T-helper 1 cell treated with Interleukin-12 subunit alpha and Interleukin-12 subunit beta and Interleukin-4 antibody, amounts not matched to agents 30 μg/mL and 1 μg/mL, for 36 hours (primary cell): ENCODE measurements at regions not wholly inside any gene's neighbourhood (a gene's known extent, or its start where the extent isn't known, plus 50 kb on each side); places are given as distances from the start of the nearest gene placed in this dataset.

ENCODE experiments used
- H3K27ac Mint-ChIP-seq: one replicate; pipeline ENCODE4 v1.8.0; 2021; ENCODE audit warnings: mild to moderate bottlenecking, mixed read lengths
- H3K27me3 Mint-ChIP-seq: one replicate; pipeline ENCODE4 v1.8.0; 2021; ENCODE audit warnings: low read depth, mixed read lengths
- H3K36me3 Mint-ChIP-seq: one replicate; pipeline ENCODE4 v1.8.0; 2021; ENCODE audit warnings: low read depth, mixed read lengths
- H3K4me1 Mint-ChIP-seq: one replicate; pipeline ENCODE4 v1.8.0; 2021; ENCODE audit warnings: low read depth, mixed read lengths
- H3K4me3 Mint-ChIP-seq: one replicate; pipeline ENCODE4 v1.8.0; 2021; ENCODE audit warnings: mild to moderate bottlenecking, moderate library complexity, mixed read lengths
- H3K9me3 Mint-ChIP-seq: one replicate; pipeline ENCODE4 v1.8.0; 2021; ENCODE audit warnings: mixed read lengths

GRCh38 chr18:24702001-24702515, 241.6 kb downstream of the HRH4 start:
- H3K27me3 Mint-ChIP-seq: no peaks in the 10 kb centered on the region
- H3K36me3 Mint-ChIP-seq: no peaks in the 10 kb centered on the region
- H3K4me3 Mint-ChIP-seq: no peak overlapping the region
- H3K9me3 Mint-ChIP-seq: peaks cover 12% of the 10 kb centered on the region
- H3K4me1 Mint-ChIP-seq: no peaks in the 10 kb centered on the region
- no peak overlapping the region for H3K27ac Mint-ChIP-seq

GRCh38 chr18:24703316-24703715, 242.9 kb downstream of the HRH4 start:
- no peak overlapping the region for H3K27ac Mint-ChIP-seq
- no peaks in the 10 kb centered on the region for H3K4me1 Mint-ChIP-seq
- no peaks in the 10 kb centered on the region for H3K27me3 Mint-ChIP-seq
- H3K9me3 Mint-ChIP-seq: peaks cover 12% of the 10 kb centered on the region
- no peaks in the 10 kb centered on the region for H3K36me3 Mint-ChIP-seq
- no peak overlapping the region for H3K4me3 Mint-ChIP-seq

GRCh38 chr18:24704946-24705630, 244.7 kb downstream of the HRH4 start:
- no peaks in the 10 kb centered on the region for H3K36me3 Mint-ChIP-seq
- H3K4me3 Mint-ChIP-seq: no peak overlapping the region
- H3K27ac Mint-ChIP-seq: no peak overlapping the region
- no peaks in the 10 kb centered on the region for H3K27me3 Mint-ChIP-seq
- H3K9me3 Mint-ChIP-seq: peaks cover 12% of the 10 kb centered on the region
- no peaks in the 10 kb centered on the region for H3K4me1 Mint-ChIP-seq

- no peak overlapping the region for H3K27ac Mint-ChIP-seq
- H3K27me3 Mint-ChIP-seq: no peaks in the 10 kb centered on the region
- no peaks in the 10 kb centered on the region for H3K4me1 Mint-ChIP-seq
- no peaks in the 10 kb centered on the region for H3K36me3 Mint-ChIP-seq
- no peak overlapping the region for H3K4me3 Mint-ChIP-seq
- no peaks in the 10 kb centered on the region for H3K9me3 Mint-ChIP-seq
Observed at GRCh38 chr18:24710474-24710873, 250.0 kb downstream of the HRH4 start.

- Mint-ChIP-seq H3K4me3 (no peak overlapping the region), H3K4me1 (no peaks in the 10 kb centered on the region), H3K9me3 (no peaks in the 10 kb centered on the region), H3K27me3 (peaks cover 22% of the 10 kb centered on the region), H3K27ac (no peak overlapping the region), H3K36me3 (no peaks in the 10 kb centered on the region)
Observed at GRCh38 chr18:24719791-24720190, 259.4 kb downstream of the HRH4 start.

- H3K27me3 Mint-ChIP-seq: peaks cover 22% of the 10 kb centered on the region
Observed at GRCh38 chr18:24721388-24721787, 261.0 kb downstream of the HRH4 start.

GRCh38 chr18:24725644-24726415, 265.4 kb downstream of the HRH4 start:
- H3K4me3 Mint-ChIP-seq: no peak overlapping the region
- H3K9me3 Mint-ChIP-seq: no peaks in the 10 kb centered on the region
- H3K27ac Mint-ChIP-seq: no peak overlapping the region
- peaks cover 9% of the 10 kb centered on the region for H3K27me3 Mint-ChIP-seq
- no peaks in the 10 kb centered on the region for H3K36me3 Mint-ChIP-seq
- H3K4me1 Mint-ChIP-seq: no peaks in the 10 kb centered on the region

More at GRCh38 chr18:24721388-24721787, 261.0 kb downstream of the HRH4 start:
- no peak overlapping the region for H3K4me3 Mint-ChIP-seq
- no peaks in the 10 kb centered on the region for H3K9me3 Mint-ChIP-seq
- no peak overlapping the region for H3K27ac Mint-ChIP-seq
- no peaks in the 10 kb centered on the region for H3K36me3 Mint-ChIP-seq
- no peaks in the 10 kb centered on the region for H3K4me1 Mint-ChIP-seq

GRCh38 chr18:24726727-24727492, 266.5 kb downstream of the HRH4 start:
- Mint-ChIP-seq H3K36me3 (no peaks in the 10 kb centered on the region), H3K27me3 (no peaks in the 10 kb centered on the region), H3K9me3 (no peaks in the 10 kb centered on the region), H3K27ac (no peak overlapping the region), H3K4me3 (no peak overlapping the region), H3K4me1 (no peaks in the 10 kb centered on the region)

GRCh38 chr18:24727685-24728084, 267.2 kb downstream of the HRH4 start:
- no peaks in the 10 kb centered on the region for H3K27me3 Mint-ChIP-seq
- H3K4me1 Mint-ChIP-seq: no peaks in the 10 kb centered on the region
- no peak overlapping the region for H3K4me3 Mint-ChIP-seq
- no peaks in the 10 kb centered on the region for H3K9me3 Mint-ChIP-seq
- no peak overlapping the region for H3K27ac Mint-ChIP-seq
- H3K36me3 Mint-ChIP-seq: no peaks in the 10 kb centered on the region

- no peaks in the 10 kb centered on the region for H3K36me3 Mint-ChIP-seq
- H3K9me3 Mint-ChIP-seq: no peaks in the 10 kb centered on the region
- no peaks in the 10 kb centered on the region for H3K4me1 Mint-ChIP-seq
- no peak overlapping the region for H3K27ac Mint-ChIP-seq
- H3K4me3 Mint-ChIP-seq: no peak overlapping the region
- H3K27me3 Mint-ChIP-seq: no peaks in the 10 kb centered on the region
Observed at GRCh38 chr18:24731158-24731557, 270.7 kb downstream of the HRH4 start.

- H3K9me3 Mint-ChIP-seq: no peaks in the 10 kb centered on the region
- H3K27me3 Mint-ChIP-seq: no peaks in the 10 kb centered on the region
- H3K4me3 Mint-ChIP-seq: no peak overlapping the region
- H3K4me1 Mint-ChIP-seq: no peaks in the 10 kb centered on the region
- H3K36me3 Mint-ChIP-seq: no peaks in the 10 kb centered on the region
- no peak overlapping the region for H3K27ac Mint-ChIP-seq
Observed at GRCh38 chr18:24731981-24732380, 271.5 kb downstream of the HRH4 start.

- Mint-ChIP-seq H3K27ac (no peak overlapping the region), H3K9me3 (no peaks in the 10 kb centered on the region), H3K27me3 (no peaks in the 10 kb centered on the region), H3K36me3 (no peaks in the 10 kb centered on the region), H3K4me1 (no peaks in the 10 kb centered on the region), H3K4me3 (no peak overlapping the region)
Observed at GRCh38 chr18:24734058-24734457, 273.6 kb downstream of the HRH4 start.

GRCh38 chr18:24735624-24736231, 275.3 kb downstream of the HRH4 start:
- Mint-ChIP-seq H3K9me3 (no peaks in the 10 kb centered on the region), H3K27me3 (no peaks in the 10 kb centered on the region), H3K27ac (no peak overlapping the region), H3K4me1 (no peaks in the 10 kb centered on the region), H3K4me3 (no peak overlapping the region), H3K36me3 (no peaks in the 10 kb centered on the region)

GRCh38 chr18:24736662-24737330, 276.4 kb downstream of the HRH4 start:
- Mint-ChIP-seq H3K4me3 (no peak overlapping the region), H3K36me3 (no peaks in the 10 kb centered on the region), H3K27me3 (no peaks in the 10 kb centered on the region), H3K9me3 (no peaks in the 10 kb centered on the region), H3K27ac (no peak overlapping the region), H3K4me1 (no peaks in the 10 kb centered on the region)
